HG03457 (cell line): ENCODE measurements at regions not wholly inside any gene's neighbourhood (a gene's known extent, or its start where the extent isn't known, plus 50 kb on each side); places are given as distances from the start of the nearest gene placed in this dataset.
"Not testable (repeated sequence)": the region's sequence is repeated elsewhere in the genome, so short reads cannot be mapped to it uniquely, and the experiment has no call there.

Source experiments
- ATAC-seq: cut with Tn5 transposase; IDR thresholded peaks from one replicate; pipeline ENCODE4 v1.9.1; 2021; ENCODE audit warnings: moderate number of reproducible peaks; ENCODE audit not compliant: unreplicated experiment

DNA sequence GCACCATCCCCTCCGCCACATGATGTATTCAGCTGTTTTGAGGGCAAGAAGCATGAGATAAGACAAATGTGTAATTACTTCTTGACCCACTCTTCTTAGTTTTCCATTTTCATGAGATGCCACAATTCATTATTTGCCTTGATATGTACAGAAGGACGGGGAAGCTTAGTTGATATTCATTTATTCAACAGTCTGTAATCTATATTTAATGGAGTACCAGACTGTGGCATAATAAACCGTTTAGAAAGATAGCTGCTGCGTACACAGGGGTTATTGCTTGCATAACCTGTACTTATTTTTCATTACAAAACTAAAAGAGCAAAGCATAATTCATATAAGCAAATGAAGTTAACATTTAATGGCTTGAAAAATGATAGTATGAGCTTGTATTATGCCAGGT is 466.4 kb upstream of the GYPC start:
- no peak for ATAC-seq

DNA sequence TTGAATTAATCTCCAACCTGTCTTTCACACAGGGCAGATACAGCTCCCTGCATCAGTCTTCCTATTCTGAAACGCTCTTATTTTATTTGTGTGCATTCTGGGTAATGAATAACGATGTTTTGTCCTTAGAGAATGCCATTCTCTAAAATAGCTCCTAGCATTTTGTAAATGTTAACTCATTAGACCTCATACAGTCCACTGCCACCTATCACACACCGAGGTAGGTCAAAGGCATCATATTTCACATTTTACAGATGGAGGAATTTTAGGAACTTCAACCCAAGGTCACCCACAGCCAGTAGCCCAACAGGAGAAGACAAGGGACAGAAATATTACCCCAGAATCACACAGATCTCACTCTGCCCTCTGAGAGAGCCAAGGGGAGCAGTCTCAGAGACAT is 455.4 kb upstream of the GYPC start:
- no peak for ATAC-seq

DNA sequence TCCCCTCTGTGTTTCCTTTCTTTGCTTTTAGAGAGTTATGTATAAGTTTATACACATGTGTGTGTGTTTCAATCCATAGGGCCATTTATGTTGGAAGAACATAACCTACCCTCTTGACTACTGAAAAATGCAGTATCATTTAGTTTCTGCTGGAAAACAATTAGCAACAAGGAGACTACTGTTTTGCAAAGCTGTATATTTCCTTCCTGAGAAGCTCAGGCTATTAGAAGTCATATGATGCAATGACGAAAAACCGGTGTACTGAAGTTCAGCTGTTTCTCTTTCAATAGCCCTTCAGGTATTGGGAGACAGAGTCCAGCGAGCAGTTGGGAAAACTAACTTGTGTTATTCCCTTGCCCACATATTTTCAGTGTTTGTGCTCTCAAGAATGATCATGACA is 447.7 kb upstream of the GYPC start:
- ATAC-seq = no peak

DNA sequence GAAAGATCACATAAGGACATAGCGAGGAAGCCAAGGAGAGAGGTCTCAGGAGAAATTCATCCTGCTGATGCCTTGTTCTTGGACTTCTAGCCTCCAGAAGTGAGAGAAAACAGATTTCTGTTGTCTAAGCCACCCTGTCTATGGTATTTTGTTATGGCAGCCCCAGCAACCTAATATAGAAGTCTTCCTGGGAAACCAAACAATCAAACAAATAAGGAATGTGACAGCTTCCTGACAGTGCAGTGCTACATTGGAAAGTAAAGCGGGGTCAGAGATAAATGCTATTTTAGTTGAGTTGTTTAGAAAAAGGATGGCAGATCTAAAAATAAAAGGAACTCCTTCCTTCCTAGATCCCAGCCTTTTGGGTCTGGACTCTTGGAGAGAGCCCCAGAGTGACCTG is 443.2 kb upstream of the GYPC start:
- no peak for ATAC-seq

DNA sequence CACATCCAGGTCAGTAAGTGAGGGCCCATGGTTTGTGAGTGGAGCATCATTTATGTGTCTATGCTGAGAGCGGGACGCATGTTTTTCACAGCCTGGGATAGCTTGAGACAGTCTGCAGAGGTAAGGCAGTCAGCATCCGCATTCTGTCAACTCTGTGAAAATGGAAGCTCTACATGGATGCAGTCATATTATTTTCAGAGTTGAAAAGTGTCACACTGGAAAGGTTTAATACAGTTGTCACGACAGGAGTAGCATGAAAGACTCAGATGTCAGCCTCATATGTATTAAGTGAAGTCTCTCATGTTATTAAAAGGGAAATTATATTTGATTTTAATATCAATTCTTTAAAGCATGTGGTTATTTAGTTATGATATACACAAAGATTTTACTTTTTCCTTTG is 436.9 kb upstream of the GYPC start:
- no peak for ATAC-seq

DNA sequence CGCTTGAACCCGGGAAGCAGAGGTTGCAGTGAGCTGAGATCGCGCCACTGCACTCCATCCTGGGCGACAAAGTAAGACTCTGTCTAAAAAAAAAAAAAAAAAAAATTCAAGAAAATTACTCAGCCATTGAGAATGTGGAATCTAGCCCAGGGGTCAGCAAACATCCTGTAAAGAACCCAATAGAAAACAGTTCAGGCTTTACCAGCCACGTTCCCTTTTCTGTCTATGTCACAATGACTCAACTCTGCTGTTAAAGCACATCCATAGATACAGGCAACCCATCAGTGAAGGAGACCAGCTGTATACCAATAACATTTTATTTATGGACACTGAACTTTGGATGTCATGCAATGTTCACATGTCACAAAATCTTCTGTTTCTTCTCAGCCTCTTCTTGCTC is 435.6 kb upstream of the GYPC start:
- ATAC-seq = no peak

DNA sequence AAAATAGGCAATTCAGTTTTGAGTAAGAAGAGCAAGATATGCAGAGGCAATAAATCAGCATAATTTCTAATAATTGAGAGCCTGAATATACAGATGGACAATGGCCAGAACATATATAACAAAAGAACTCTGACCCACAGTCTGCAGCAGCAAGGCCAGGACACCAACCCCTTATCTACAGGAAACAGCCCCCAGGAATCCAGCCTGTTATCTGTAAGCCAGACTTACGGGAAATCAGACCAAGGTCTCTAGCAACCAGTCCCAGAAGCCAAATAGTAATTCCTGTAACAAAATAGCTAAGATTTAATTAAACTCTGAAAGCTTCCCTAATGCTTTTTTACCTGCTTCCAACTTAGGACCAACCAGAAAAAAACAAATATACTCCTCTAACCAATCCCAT is 434.5 kb upstream of the GYPC start:
- no peak for ATAC-seq

DNA sequence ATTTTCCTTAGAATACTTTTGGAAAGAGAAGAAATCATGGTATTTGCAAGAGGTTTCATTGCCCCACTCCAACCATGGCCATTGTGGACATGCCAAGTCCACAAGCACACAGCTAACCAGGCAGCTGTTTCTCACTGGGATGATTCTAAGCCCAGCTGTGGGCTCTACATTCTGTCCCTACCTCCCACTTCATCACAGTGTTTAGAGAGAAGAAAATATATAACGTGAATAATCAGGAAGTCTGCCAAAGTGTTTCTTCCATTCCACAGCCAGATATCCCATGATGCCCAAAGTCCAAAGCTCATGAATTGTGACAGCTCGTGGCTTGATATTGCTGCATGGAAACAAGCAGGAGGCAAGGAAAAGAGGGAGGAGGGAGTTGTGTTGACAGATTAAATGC is 433.7 kb upstream of the GYPC start:
- no peak for ATAC-seq

DNA sequence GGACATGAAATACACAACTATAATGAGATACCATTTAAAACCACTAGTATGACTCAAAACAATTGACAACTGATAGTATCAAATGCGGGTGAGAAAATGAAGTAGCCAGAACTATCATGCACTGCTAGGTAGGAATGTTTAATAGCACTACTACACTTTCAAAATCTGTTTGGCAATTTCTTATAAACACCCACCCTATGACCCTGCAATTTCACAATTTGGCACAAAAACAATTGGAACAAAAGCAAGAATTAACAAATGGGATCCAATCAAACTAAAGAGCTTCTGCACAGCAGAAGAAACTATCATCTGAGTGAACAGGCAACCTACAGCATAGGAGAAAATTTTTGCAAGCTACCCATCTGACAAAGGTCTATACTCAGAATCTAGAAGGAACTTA is 431.2 kb upstream of the GYPC start:
- ATAC-seq = no peak

DNA sequence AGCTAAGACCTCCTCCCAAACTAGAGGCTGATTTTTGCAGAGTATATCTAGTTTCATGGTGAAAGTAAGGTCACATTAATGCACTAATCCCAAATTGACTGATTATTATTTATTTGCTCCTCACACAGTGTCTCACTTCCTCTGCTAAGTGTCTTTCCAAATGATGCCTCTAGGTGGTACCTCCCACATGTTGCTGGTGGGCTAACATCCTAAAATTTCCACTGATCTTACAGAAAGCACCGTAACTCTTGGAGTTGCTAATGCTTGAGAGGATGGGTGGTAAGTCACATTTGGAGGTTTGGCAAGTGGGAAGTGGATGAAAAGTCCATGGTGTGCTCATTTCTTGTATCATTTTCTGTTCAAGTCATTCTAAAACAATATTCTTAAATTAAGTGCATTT is 428.7 kb upstream of the GYPC start:
- no peak for ATAC-seq

DNA sequence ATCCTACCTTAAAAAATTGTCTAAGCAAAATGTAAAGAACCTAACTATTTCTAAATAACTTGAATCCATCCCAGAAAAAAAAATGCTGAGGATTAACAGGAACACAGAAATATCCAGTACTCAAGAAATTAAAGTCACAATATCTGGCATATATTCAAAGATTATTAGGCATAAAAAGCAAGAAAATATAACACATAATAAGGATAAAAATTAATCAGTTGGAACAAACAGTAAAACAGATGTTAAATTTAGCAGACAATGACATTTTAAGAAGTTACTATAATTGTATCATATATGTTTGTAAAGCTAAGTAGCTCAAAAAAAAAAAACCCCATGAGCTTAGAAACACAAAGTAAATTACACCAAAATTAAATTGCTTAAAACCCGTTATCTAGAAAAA is 427.4 kb upstream of the GYPC start:
- ATAC-seq = no peak

DNA sequence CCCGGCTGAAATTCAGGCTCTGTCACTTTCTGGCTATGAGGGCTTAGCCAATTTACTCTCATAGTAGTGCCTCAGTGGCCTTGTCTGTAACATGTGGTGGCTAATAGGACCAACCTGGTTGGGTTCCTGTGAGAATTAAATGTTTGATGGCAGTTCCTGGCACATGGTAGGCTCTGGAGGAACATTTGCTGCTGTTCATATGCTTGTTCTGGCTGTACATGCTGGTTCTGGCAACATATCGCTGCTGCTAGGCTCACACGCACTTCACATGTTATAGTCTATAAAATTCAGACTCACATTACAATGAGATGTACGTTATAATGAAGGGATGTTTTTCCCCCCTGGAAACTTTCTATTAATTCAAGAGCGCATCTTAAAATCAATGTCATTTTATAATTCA is 417.7 kb upstream of the GYPC start:
- ATAC-seq = no peak

DNA sequence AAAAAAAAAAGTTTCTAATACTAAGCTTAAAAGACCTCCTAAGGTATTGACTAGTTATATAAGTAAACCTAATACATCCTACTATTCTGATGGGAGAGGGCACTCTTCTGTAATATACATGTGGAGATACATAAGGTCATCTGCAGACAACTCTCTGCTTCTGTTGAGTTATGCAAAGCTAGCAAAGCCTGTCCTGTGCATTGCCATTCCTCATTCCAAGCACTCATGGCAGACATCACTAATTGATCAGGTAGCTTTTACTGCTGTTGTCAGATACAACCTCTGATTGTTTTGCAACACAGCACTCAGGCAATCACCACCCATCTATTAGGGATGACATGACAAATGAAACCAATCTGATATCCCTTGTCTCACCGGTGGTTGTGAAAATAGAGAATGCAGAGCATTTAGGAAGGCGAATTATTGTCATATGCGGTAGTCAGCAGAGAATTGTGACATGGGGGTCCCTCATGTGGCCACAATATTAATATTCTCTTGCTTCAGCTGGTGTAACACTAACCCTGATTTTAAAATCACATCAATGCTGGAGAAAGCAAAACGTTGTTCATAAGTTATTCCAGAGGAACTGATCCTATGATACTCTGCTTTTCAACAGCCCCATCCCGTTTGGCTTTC is 416.5 kb upstream of the GYPC start:
- ATAC-seq = no peak

DNA sequence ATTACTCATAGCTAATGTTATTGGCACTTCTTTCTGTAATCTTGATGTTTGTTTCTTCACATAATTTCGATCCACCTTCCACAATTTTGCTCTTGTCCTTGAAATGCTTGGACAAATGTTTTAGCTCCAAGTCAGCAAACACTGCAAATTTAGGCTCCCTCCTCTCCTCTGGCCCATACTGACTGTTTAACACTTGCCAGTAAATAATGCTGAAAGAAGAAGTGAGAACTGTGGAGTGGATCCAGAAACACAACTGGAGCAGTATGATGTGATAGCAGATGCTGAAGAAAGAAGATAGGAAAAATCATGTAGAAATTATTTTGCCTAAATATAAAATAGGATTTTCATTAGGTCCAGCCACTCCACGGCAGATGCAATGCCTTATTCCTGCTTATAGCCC is 415.0 kb upstream of the GYPC start:
- ATAC-seq = no peak

DNA sequence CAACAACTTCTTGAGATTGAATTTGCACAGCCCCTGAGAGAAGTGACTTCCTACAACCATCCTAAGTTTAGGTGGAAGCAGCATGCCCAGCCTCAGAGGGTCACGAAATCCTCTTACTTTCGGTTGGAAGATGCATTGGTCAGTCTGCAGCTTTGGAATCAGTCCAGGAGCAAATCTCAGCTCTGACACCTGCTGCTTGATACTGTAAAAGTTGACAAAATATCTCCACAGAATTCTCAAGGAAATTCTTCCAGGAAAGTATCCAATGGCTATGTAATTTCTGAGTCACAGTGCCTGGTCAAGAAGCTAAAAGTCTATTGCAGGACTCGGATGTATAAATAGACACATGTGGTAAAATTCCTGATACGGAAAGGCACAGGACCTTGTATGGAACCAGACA is 414.5 kb upstream of the GYPC start:
- ATAC-seq = no peak

DNA sequence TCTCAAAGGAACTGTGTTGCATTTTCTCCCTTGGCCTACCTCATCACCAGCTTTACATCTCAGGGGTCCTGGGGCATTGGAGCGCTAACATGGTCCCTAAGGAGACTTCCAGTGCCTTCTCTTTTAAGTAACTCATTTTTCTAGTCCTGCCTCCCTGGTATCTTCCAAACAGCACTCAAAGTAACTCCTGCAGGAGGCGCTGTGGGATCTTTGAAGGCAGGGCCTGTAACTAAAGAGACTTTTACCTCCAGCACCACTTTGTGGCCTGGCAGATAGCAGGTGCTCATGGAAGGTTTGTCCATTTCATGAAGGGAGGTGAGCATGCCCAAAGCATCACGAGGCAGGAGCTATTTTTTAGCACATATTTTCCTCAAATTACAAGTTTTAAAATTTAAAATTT is 411.0 kb upstream of the GYPC start:
- no peak for ATAC-seq

DNA sequence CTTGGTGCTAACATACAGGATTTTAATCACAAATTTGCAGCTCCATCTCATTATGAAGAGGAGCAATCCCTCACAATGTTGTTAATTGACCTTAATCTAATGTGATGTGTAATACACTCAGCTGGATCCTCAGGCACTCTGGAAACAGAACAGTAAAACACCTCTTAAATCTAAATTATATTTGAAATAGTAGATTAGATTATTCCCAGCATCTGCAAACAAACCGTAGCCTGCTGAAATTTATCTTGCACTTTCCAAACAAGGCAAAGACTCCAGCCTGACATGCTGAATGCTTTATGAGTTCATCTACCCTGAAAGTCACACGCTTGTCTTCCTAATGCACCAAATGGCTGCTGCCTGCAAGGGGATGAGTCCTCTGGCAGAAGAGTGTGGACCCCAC is 402.3 kb upstream of the GYPC start:
- ATAC-seq = no peak

DNA sequence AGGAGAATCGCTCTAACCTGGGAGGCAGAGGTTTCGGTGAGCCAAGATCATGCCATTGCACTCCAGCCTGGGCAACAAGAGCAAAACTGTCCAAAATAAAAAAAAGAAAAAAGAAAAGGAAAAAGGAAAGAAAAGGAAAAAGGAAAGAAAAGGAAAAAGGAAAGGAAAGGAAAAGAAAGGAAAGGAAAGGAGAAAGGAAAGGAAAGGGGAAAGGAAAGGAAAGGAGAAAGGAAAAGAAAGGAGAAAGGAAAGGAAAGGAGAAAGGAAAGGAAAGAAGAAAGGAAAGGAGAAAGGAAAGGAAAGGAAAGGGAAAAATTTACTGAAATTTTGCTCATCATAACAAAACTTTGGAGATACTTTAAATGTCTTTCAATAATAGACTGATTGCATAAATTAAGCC is 391.3 kb upstream of the GYPC start:
- ATAC-seq = no peak

DNA sequence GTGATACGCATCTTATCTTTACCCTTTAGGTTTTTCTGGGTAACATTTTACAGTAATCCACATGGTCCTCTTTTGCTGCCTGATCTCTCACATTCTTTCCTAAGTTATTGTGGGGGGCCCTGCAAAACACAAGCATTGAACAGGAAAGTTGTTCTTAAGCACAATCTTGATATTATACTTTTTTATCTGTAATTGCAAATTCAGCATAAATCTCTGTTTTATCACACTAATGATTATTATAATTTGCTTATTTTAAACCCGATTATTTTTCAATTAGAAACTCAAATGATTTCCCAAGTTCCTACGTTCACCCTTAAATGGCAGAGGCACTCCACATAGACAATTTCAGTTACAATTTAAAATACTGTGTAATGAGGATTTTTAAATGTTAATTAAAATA is 386.0 kb upstream of the GYPC start:
- no peak for ATAC-seq

DNA sequence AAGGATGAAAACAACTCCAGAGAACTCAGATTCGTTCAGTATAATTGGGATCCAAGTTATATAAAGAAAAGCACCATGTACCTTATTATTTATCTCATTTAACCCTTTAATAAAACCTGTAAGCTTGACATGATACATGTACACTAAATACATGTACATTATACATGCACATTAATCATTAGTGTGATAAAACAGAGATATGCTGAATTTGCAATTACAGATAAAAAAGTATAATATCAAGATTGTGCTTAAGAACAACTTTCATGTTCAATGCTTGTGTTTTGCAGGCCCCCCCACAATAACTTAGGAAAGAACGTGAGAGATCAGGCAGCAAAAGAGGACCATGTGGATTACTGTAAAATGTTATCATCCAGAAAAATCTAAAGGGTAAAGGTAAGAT is 385.4 kb upstream of the GYPC start:
- no peak for ATAC-seq

DNA sequence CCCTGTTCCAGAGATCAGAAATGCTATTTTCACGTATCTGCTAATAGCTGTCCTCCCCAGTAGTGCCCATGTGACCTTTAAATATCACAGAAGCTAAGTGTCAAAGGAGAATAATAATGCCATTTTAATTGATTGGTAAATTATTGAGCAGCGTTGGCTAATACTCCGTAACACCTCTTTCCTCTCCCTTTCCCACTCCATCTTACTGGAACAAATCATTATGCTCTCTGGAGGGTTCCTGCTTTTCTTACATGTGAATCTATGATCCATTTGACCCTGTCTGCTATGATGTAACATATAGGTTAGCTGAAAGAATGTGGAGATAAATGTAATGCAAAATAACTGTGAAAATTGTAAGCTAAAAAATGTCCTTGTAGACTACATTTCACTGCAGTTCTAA is 383.6 kb upstream of the GYPC start:
- no peak for ATAC-seq

DNA sequence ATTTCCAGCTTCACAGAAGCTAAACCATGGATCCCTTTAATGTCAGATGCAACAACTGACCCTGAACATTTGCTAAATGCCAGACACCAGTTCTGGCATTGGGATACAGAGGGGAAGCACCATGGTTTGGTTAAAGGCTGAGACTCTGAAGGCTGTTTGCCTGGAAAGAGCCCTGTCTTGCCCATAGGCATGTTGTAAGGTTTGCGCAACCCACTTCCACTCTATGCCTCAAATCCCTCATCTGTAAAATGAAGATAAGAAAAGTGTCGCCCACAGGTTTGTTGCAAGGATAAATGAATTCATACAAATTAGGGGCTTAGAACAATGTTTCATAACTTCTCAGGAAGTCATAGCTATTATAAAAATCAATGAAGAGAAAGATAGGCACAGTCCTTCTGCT is 380.9 kb upstream of the GYPC start:
- ATAC-seq = no peak

DNA sequence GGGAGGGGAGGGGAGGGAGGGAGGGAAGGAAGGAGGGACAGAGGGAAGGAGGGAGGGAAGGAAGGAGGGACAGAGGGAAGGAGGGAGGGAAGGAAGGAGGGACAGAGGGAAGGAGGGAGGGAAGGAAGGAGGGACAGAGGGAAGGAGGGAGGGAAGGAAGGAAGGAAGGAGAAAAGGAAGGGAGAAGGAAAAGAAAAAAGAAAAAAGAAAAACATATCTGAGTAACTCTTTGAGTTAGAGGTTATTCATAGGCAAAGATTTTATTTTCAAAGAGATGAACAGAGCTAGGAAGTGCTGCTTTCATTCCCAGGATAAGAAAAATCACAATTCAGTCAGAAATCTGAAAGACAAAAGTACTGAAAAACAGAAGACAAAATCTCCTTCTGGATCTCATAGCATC is 379.7 kb upstream of the GYPC start:
- not testable (repeated sequence) for ATAC-seq

DNA sequence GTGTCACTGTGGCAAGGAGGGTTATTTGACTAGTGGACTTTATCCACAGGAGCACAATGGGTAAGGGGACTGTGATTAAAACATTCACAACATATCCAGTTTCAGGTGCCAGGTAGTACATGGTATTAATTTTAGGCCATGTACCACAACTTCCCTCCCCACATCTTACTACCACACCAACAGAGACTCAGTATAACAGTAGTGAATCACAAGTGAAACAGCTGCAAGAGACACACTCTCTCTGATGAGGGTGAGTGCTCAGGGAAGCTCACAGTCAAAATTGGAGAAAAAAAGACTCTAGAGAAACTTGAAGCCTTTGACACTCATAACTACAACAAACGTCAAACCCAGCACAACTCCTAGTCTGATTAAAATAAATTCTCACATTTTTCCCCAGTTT is 367.6 kb upstream of the GYPC start:
- ATAC-seq = no peak
